NCI-H2196 treated with DMSO at 0.1 percent for 48 hours (cell line): ENCODE measurements at regions not wholly inside any gene's neighbourhood (a gene's known extent, or its start where the extent isn't known, plus 50 kb on each side); places are given as distances from the start of the nearest gene placed in this dataset.

ENCODE experiments used
- DNase-seq: peaks from one replicate; lab custom pipeline; 2025; ENCODE audit not compliant: unreplicated experiment; lab: John Stamatoyannopoulos, UW

GRCh38 chr1:234886081-234886984 is 242.3 kb downstream of the TOMM20 start:
- DNase-seq, result no peak

- no peak for DNase-seq
These were observed 243.0 kb downstream of the TOMM20 start for GRCh38 chr1:234885601-234886000.

DNA sequence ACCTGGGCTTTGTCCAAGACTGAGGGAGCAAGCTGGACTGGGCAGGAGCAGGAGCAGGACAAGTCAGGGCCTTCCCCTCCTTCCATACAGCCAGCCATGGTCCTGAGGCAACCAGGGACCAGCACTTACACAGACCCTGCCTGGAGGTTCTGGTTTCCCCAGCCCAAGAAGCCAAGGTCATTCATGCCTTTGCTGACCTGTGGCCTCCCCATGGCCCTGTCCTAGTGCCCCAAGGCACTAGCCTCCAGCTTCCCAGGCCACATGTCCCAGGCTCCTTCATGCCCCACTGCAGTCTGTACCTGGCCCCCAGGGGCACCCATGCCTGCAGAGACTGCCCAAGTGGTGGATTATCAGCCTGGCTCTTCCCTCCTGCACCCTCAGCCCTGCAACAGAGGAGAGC is 243.9 kb downstream of the TOMM20 start:
- no peak for DNase-seq

GRCh38 chr1:234884006-234884405 is 244.6 kb downstream of the TOMM20 start:
- no peak for DNase-seq

GRCh38 chr1:234882898-234883297 is 245.7 kb downstream of the TOMM20 start:
- DNase-seq, result no peak

DNA sequence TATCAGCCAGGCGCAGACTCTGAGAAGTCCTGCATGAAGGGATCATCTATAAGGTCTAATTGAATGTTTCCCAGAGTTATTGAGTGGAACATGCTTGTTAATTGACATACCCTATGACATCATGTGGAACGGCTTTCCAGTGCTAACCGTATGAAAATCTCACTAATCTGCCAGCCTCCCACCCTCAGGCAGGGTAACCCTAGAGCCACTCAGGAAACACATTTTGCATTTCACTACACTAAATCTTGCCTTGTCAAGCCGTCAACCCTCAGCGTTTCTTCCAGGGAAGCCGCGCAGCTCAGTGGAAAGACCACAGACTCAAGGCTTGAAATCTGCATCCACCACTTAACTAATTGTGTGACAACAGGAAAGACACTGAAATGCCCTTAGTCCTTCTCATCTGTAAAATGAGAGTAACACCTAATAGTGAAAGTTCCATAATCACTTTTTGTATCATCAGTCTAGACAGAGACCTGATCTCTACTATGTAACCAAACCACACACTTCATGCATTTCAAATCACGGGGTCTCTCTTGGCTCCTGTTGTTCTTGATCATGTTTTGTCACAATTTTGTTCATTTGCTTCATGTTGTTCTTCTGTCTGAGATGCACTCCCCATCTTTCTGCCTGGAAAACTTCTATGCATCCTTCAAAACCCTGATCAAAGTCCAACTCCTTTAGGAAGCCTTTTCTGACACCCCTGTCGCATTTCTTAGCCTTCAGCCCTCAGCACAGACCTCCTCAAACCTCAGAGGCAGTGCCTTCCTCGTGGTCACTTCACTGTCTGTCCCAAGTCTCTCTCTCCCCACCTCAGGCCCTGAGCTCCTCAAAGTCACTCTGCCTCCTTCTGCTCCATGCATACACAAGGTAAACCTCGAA is 246.5 kb downstream of the TOMM20 start:
- no peak for DNase-seq

DNA sequence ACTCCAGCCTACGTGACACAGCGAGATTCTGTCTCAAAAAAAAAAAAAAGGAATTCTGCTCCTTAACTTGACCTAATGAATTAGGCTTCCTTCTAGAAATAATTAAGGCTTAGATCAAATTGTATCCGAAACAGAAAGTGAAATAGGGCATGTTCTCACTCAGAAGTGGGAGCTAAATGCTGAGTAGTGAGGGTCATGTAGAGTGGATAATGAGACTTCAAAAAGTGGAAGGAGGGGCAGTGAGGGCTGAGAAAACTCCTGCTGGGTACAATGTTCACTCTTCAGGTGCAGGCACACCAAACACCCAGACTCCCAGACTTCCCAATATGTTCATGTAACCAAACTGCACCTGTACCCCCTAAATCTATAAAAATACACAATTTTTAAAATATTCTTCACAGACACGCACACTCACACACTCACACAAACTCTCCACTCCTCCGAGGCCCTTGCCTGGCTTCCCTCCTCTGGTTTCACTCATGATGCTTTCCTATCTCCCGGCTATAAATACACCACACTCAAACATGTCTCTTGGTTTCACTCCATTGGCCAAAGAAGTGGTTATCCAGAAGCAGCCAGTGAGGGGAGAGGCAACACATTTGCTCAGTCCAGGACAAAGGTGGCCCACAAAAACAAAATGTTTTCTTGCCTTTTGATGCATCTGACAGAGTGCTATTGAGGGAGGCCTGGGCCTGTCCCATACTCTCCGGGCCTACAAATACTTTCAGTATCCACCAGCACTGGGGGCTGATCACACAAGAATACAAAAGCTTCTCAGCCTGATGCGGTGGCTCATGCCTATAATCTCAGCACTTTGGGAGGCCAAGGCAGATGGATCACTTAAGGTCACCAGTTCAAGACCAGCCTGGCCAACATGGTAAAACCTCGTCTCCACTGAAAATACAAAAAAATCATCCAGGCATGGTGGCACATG is 249.2 kb downstream of the TOMM20 start:
- no peak for DNase-seq

- DNase-seq, result no peak
These were observed 250.3 kb downstream of the TOMM20 start for GRCh38 chr1:234878288-234878687.

GRCh38 chr1:234877761-234878160 is 250.9 kb downstream of the TOMM20 start:
- DNase-seq, result no peak

- DNase-seq, result peak; percentile 30
These were observed 252.4 kb downstream of the TOMM20 start for GRCh38 chr1:234875953-234876855.

DNA sequence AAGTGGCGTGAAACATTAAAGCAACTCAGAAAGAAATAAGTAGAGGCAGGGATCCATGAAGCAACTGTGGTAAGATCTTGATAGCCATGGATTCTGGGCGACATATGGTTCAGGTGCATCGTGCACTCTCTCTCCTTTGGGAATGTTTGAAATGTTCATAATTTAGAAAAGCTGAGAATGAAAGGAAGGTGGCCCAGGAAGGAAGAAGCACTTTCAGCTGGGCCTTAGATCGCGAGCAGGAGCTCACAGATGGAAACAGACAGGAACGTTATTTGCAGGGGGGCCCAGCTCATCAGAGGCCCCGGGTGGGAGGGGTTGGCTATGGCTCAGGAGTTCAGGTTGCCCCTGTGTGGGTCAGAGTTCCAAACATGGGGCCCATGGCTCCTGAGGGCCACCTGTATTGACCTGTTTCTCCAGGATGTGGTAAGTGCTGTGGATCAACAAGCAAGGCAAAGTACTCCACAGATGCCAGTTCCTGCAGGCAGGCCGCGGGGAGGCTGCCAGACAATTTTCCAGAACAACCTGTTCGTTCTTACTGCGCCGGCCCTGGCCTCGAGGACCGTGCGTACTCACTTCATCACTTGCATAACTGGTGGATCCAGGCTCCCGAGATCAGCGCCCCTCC is 253.2 kb downstream of the TOMM20 start:
- no peak for DNase-seq

- no peak for DNase-seq
These were observed 254.0 kb downstream of the TOMM20 start for GRCh38 chr1:234874291-234875288.

GRCh38 chr1:234871710-234872271 is 256.8 kb downstream of the TOMM20 start:
- DNase-seq, result no peak

- DNase-seq, result no peak
These were observed 257.5 kb downstream of the TOMM20 start for GRCh38 chr1:234871039-234871709.

GRCh38 chr1:234870020-234870981 is 258.3 kb downstream of the TOMM20 start:
- DNase-seq, result no peak
